GM12892 (cell line): ENCODE measurements at regions not wholly inside any gene's neighbourhood (a gene's known extent, or its start where the extent isn't known, plus 50 kb on each side); places are given as distances from the start of the nearest gene placed in this dataset.

Experiments used
- POLR2A ChIP-seq: IDR thresholded peaks from 2 replicates; pipeline ENCODE4 v1.6.1; 2011; ENCODE audit warnings: low read depth, low read length, control low read depth
- TAF1 ChIP-seq: IDR thresholded peaks from 2 replicates; pipeline ENCODE4 v1.6.1; 2011; ENCODE audit warnings: low read depth, mild to moderate bottlenecking, control low read depth, low read length, borderline replicate concordance

GRCh38 chr12:107355612-107356011 is 262.3 kb upstream of the CRY1 start:
- TF ChIP-seq POLR2A, result no peak
- TF ChIP-seq TAF1, result no peak
